ENCODE measurements at regions not wholly inside any gene's neighbourhood (a gene's known extent, or its start where the extent isn't known, plus 50 kb on each side); places are given as distances from the start of the nearest gene placed in this dataset.

GRCh38 chr20:63126876-63127699, 88.8 kb downstream of the YTHDF1 start:
- TF ChIP-seq, protein P1, sequence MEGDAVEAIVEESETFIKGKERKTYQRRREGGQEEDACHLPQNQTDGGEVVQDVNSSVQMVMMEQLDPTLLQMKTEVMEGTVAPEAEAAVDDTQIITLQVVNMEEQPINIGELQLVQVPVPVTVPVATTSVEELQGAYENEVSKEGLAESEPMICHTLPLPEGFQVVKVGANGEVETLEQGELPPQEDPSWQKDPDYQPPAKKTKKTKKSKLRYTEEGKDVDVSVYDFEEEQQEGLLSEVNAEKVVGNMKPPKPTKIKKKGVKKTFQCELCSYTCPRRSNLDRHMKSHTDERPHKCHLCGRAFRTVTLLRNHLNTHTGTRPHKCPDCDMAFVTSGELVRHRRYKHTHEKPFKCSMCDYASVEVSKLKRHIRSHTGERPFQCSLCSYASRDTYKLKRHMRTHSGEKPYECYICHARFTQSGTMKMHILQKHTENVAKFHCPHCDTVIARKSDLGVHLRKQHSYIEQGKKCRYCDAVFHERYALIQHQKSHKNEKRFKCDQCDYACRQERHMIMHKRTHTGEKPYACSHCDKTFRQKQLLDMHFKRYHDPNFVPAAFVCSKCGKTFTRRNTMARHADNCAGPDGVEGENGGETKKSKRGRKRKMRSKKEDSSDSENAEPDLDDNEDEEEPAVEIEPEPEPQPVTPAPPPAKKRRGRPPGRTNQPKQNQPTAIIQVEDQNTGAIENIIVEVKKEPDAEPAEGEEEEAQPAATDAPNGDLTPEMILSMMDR (IDR thresholded peaks at IDR 0.05), result no peak

- TF ChIP-seq, protein P1 (IDR thresholded peaks at IDR 0.05), result no peak
Observed at GRCh38 chr20:63125838-63126601, 89.9 kb downstream of the YTHDF1 start.

- TF ChIP-seq, protein P1 (IDR thresholded peaks at IDR 0.05), result no peak
Observed at GRCh38 chr20:63125581-63125837, 90.4 kb downstream of the YTHDF1 start.

DNA sequence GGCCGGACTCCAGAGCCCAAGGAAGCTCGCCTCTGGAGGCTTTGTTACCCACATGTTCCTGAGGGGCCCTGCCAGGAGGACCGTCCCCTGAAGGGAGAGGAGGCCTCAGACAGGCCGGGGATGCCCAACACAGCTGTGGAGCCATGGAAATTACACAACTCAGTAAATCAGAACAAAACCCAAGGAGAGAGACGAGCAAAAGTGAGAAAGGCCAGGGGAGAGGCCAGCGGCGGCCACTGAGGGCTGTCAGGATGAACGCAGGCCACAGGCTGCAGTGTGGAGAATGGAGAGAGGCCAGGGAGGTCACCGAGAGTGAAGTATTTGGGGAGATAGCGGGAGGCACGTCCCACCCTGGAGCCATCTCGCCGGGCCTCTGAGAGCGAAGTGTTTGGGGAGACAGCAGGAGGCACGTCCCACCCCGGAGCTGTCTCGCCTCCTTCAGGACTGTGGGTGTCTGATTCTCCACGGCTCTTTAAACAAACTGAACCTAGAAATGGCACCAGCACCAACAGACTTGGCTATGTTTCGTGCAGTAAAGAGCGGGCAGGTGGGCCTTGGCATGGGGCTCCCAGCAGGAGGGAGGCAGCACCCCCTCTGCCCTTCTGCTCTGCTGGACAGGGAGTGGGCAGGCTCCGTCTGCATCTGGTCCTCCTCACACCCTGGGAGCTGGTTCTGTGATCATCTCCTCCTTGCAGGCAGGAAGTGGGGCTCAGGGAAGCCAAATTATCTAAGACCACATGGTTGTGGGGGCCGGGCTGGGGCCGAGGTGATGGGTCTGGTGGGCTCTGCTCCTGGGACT, 91.0 kb downstream of the YTHDF1 start:
- TF ChIP-seq, protein P1 (IDR thresholded peaks at IDR 0.05), result no peak

GRCh38 chr20:63124092-63124781, 91.7 kb downstream of the YTHDF1 start:
- TF ChIP-seq, protein P1 (IDR thresholded peaks at IDR 0.05), result no peak

DNA sequence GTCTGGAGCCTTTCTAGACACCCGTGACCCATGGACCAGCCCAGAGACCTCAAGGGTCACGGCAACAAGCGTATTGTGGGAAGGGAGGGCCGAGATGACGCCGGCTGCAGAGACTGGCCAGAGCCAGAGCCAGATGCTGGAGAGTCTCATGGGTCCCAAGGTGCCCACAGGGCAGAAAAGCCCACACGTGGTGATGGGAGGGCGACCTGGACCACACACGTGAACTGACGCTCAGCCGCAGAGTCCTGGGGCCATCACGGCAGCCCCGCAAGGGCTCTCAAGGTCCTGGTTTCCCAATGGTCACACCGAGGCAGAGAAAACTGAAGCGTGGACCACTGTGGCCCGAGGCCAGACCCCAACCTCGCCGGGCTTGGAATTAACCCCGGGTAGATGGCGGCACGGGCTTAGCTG, 92.6 kb downstream of the YTHDF1 start:
- TF ChIP-seq, protein P1 (IDR thresholded peaks at IDR 0.05), result no peak

GRCh38 chr20:63122626-63123025, 93.3 kb downstream of the YTHDF1 start:
- TF ChIP-seq, protein P1 (IDR thresholded peaks at IDR 0.05), result no peak
